ENCODE measurements at regions not wholly inside any gene's neighbourhood (a gene's known extent, or its start where the extent isn't known, plus 50 kb on each side); places are given as distances from the start of the nearest gene placed in this dataset.
A peak's percentile ranks its signal among the peaks of the same experiment; 100 is the strongest.

- peak; percentile 19 for DNase-seq
Observed at GRCh38 chr7:131110297-131111080, 217.2 kb upstream of the MKLN1 start.

- DNase-seq = no peak
Observed at GRCh38 chr7:131111081-131111576, 216.5 kb upstream of the MKLN1 start.

- no peak for DNase-seq
Observed at GRCh38 chr7:131111792-131112191, 215.9 kb upstream of the MKLN1 start.

- no peak for DNase-seq
Observed at GRCh38 chr7:131112431-131112830, 215.2 kb upstream of the MKLN1 start.

GRCh38 chr7:131115340-131115739 lies 212.3 kb upstream of the MKLN1 start:
- DNase-seq = no peak

- DNase-seq = no peak
Observed at GRCh38 chr7:131117439-131117838, 210.2 kb upstream of the MKLN1 start.

GRCh38 chr7:131119381-131119780 lies 208.3 kb upstream of the MKLN1 start:
- no peak for DNase-seq

GRCh38 chr7:131122394-131122793 lies 205.3 kb upstream of the MKLN1 start:
- DNase-seq = no peak

GRCh38 chr7:131124001-131124629 lies 203.6 kb upstream of the MKLN1 start:
- no peak for DNase-seq

GRCh38 chr7:131124867-131125266 lies 202.8 kb upstream of the MKLN1 start:
- no peak for DNase-seq

- DNase-seq = no peak
Observed at GRCh38 chr7:131130324-131130723, 197.4 kb upstream of the MKLN1 start.

GRCh38 chr7:131131012-131131745 lies 196.5 kb upstream of the MKLN1 start:
- no peak for DNase-seq

GRCh38 chr7:131131746-131132431 lies 195.8 kb upstream of the MKLN1 start:
- no peak for DNase-seq

GRCh38 chr7:131139462-131139861 lies 188.2 kb upstream of the MKLN1 start:
- DNase-seq = no peak

GRCh38 chr7:131141443-131141967 lies 186.2 kb upstream of the MKLN1 start:
- no peak for DNase-seq

- no peak for DNase-seq
Observed at GRCh38 chr7:131143869-131144268, 183.8 kb upstream of the MKLN1 start.

GRCh38 chr7:131145026-131145425 lies 182.7 kb upstream of the MKLN1 start:
- no peak for DNase-seq

GRCh38 chr7:131145770-131146169 lies 181.9 kb upstream of the MKLN1 start:
- no peak for DNase-seq

GRCh38 chr7:131147604-131148003 lies 180.1 kb upstream of the MKLN1 start:
- no peak for DNase-seq

GRCh38 chr7:131148258-131148657 lies 179.4 kb upstream of the MKLN1 start:
- no peak for DNase-seq

GRCh38 chr7:131148708-131149428 lies 178.8 kb upstream of the MKLN1 start:
- DNase-seq = no peak

- DNase-seq = no peak
Observed at GRCh38 chr7:131149429-131149773, 178.3 kb upstream of the MKLN1 start.

All from femur (tissue), 1 donor.